ENCODE measurements at regions not wholly inside any gene's neighbourhood (a gene's known extent, or its start where the extent isn't known, plus 50 kb on each side); places are given as distances from the start of the nearest gene placed in this dataset.

GRCh38 chr5:130260481-130260880, 356.2 kb downstream of the CHSY3 start:
- Histone ChIP-seq H3K9me3 (peaks cover 0 to 7% (median 0%) of the 10 kb centered on the region in 3 donors), H3K27ac (no peak overlapping the region), H3K27me3 (no peaks in the 10 kb centered on the region), H3K4me1 (no peaks in the 10 kb centered on the region), H3K4me3 (no peak overlapping the region), H3K36me3 (no peaks in the 10 kb centered on the region)
- intact Hi-C loops (cut with DNase I; ENCODE audit: low total_unique reads) = no loop called here
- TF ChIP-seq CTCF (IDR thresholded peaks at IDR 0.05) = no peak
- DNase-seq = no peak

GRCh38 chr5:130251931-130252330, 347.7 kb downstream of the CHSY3 start:
- Histone ChIP-seq H3K36me3 (no peaks in the 10 kb centered on the region), H3K4me1 (no peaks in the 10 kb centered on the region), H3K27me3 (no peaks in the 10 kb centered on the region), H3K9me3 (peaks cover 0 to 9% (median 0%) of the 10 kb centered on the region in 3 donors), H3K4me3 (no peak overlapping the region), H3K27ac (no peak overlapping the region)
- DNase-seq = no peak
- TF ChIP-seq CTCF (IDR thresholded peaks at IDR 0.05) = no peak
- intact Hi-C loops (cut with DNase I; ENCODE audit: low total_unique reads) = no loop called here

- Histone ChIP-seq H3K9me3 (no peaks in the 10 kb centered on the region), H3K27ac (no peak overlapping the region), H3K27me3 (no peaks in the 10 kb centered on the region), H3K4me1 (no peaks in the 10 kb centered on the region), H3K4me3 (no peak overlapping the region), H3K36me3 (no peaks in the 10 kb centered on the region)
- DNase-seq = no peak
- TF ChIP-seq CTCF (IDR thresholded peaks at IDR 0.05) = no peak
- intact Hi-C loops (cut with DNase I; ENCODE audit: low total_unique reads) = no loop called here
These were observed 339.4 kb downstream of the CHSY3 start for GRCh38 chr5:130243641-130244040.

- H3K27me3 ChIP-seq = no peaks in the 10 kb centered on the region
- intact Hi-C loops (cut with DNase I; ENCODE audit: low total_unique reads) = no loop called here
- no peaks in the 10 kb centered on the region for H3K4me1 ChIP-seq
- no peak overlapping the region for H3K4me3 ChIP-seq
- no peaks in the 10 kb centered on the region for H3K36me3 ChIP-seq
- TF ChIP-seq CTCF (IDR thresholded peaks at IDR 0.05) = no peak
- DNase-seq = no peak
- H3K9me3 ChIP-seq = no peaks in the 10 kb centered on the region
- no peak overlapping the region for H3K27ac ChIP-seq
These were observed 333.5 kb downstream of the CHSY3 start for GRCh38 chr5:130237721-130238120.

Measured in tibial artery (tissue), 4 donors.